Fibroblast of lung (primary cell): ENCODE measurements at regions not wholly inside any gene's neighbourhood (a gene's known extent, or its start where the extent isn't known, plus 50 kb on each side); places are given as distances from the start of the nearest gene placed in this dataset.

Experiments used
- DNase-seq, 2 donors: peaks; one replicate each; pipeline versions ENCODE4 v3.0.0 to v3.0.0-alpha.2; 2010; ENCODE audit warnings: low read depth in 2 of 2
- H2AFZ ChIP-seq: 2 replicates; pipeline ENCODE4 v1.5.1; 2012; ENCODE audit warnings: low read length, control low read depth, inconsistent platforms
- H3K27ac ChIP-seq: 2 replicates; pipeline ENCODE4 v1.5.1; 2011; ENCODE audit warnings: low read length, control low read depth; ENCODE audit not compliant: insufficient read depth
- H3K27me3 ChIP-seq: 2 replicates; pipeline ENCODE4 v1.5.1; 2011; ENCODE audit warnings: mild to moderate bottlenecking, low read length; ENCODE audit not compliant: control insufficient read depth, insufficient read depth
- H3K36me3 ChIP-seq: 2 replicates; pipeline ENCODE4 v1.5.1; 2011; ENCODE audit warnings: low read length; ENCODE audit not compliant: control insufficient read depth, insufficient read depth
- H3K4me1 ChIP-seq: 2 replicates; pipeline ENCODE4 v1.5.1; 2011; ENCODE audit warnings: low read length; ENCODE audit not compliant: control insufficient read depth, insufficient read depth; ENCODE audit errors: extremely low read depth
- H3K4me2 ChIP-seq: 2 replicates; pipeline ENCODE4 v1.5.1; 2011; ENCODE audit warnings: low read length, control low read depth; ENCODE audit not compliant: insufficient read depth; ENCODE audit errors: extremely low read depth
- H3K4me3 ChIP-seq, 4 experiments: fragments of 200-600 bp in 1 of 4; sonication (generic) in 1 of 4; replicated peaks in 1 of 4; 2 replicates each; pipeline ENCODE4 v1.5.1; 2011 to 2016; ENCODE audit warnings: low read length in 4 of 4, low read depth in 3 of 4, mild to moderate bottlenecking in 3 of 4, control low read depth in 2 of 4, inconsistent platforms in 1 of 4, mixed read lengths in 1 of 4; ENCODE audit not compliant: insufficient read depth in 1 of 4; ENCODE audit errors: control extremely low read depth in 1 of 4
- H3K79me2 ChIP-seq: 2 replicates; pipeline ENCODE4 v1.5.1; 2012; ENCODE audit warnings: mild to moderate bottlenecking, low read length, inconsistent platforms; ENCODE audit not compliant: control insufficient read depth, insufficient read depth
- H3K9ac ChIP-seq: 2 replicates; pipeline ENCODE4 v1.5.1; 2011; ENCODE audit warnings: mild to moderate bottlenecking, low read length, control low read depth; ENCODE audit not compliant: insufficient read depth
- H3K9me3 ChIP-seq: 2 replicates; pipeline ENCODE4 v1.5.1; 2012; ENCODE audit warnings: low read depth, low read length; ENCODE audit not compliant: control insufficient read depth, insufficient read depth
- H4K20me1 ChIP-seq: 2 replicates; pipeline ENCODE4 v1.5.1; 2011; ENCODE audit warnings: low read length; ENCODE audit not compliant: control insufficient read depth, insufficient read depth; ENCODE audit errors: extremely low read depth
- EZH2 ChIP-seq: IDR thresholded peaks from 2 replicates; pipeline ENCODE4 v1.5.1; 2012; ENCODE audit warnings: low read length, control low read depth, mild to moderate bottlenecking; ENCODE audit errors: missing control alignments
- TF ChIP-seq, protein P1 (sequence below), 2 donors: IDR thresholded peaks in 1 of 2; conservative IDR thresholded peaks in 1 of 2; 1 replicate in 1 of 2; 2 replicates in 1 of 2; pipeline ENCODE4 v1.5.1; 2011 to 2012; ENCODE audit warnings: low read length in 2 of 2, control low read depth in 1 of 2, inconsistent platforms in 1 of 2, low read depth in 1 of 2, mild to moderate bottlenecking in 1 of 2

DNA sequence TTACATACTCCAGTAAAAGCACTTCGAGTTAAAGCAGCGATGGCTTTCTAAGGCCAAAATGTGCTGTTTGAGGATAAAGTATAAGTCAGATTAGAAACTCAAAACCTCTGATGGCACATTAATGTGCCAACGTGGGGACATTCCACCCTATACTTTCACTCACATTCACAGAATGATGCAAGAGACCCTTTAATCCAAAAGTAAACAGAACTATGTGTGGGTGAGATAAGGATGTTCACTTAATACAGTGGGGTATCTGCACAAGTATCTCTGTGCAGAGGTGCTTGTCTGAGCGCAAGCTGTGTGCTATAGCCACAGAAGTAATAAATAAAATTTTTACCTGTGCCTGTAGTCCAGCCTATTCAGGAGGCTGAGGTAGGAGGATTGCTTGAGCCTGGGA lies 100.3 kb upstream of the CHL1 start:
- Histone ChIP-seq H4K20me1 (no peaks in the 10 kb centered on the region), H3K4me2 (no peak overlapping the region), H3K36me3 (no peaks in the 10 kb centered on the region), H3K27ac (no peak overlapping the region), H3K4me3 (no peak overlapping the region), H2AFZ (no peak overlapping the region), H3K27me3 (no peaks in the 10 kb centered on the region), H3K4me1 (no peaks in the 10 kb centered on the region), H3K79me2 (no peaks in the 10 kb centered on the region), H3K9me3 (no peaks in the 10 kb centered on the region), H3K9ac (no peak overlapping the region)
- DNase-seq: no peak
- TF ChIP-seq, protein P1, sequence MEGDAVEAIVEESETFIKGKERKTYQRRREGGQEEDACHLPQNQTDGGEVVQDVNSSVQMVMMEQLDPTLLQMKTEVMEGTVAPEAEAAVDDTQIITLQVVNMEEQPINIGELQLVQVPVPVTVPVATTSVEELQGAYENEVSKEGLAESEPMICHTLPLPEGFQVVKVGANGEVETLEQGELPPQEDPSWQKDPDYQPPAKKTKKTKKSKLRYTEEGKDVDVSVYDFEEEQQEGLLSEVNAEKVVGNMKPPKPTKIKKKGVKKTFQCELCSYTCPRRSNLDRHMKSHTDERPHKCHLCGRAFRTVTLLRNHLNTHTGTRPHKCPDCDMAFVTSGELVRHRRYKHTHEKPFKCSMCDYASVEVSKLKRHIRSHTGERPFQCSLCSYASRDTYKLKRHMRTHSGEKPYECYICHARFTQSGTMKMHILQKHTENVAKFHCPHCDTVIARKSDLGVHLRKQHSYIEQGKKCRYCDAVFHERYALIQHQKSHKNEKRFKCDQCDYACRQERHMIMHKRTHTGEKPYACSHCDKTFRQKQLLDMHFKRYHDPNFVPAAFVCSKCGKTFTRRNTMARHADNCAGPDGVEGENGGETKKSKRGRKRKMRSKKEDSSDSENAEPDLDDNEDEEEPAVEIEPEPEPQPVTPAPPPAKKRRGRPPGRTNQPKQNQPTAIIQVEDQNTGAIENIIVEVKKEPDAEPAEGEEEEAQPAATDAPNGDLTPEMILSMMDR (conservative IDR thresholded peaks at IDR 0.05 in 1 of 2, IDR thresholded peaks at IDR 0.05 in 1 of 2; ENCODE audit: low read depth in 1 of 2, low read length in 2 of 2): no peak
- TF ChIP-seq EZH2: no peak

DNA sequence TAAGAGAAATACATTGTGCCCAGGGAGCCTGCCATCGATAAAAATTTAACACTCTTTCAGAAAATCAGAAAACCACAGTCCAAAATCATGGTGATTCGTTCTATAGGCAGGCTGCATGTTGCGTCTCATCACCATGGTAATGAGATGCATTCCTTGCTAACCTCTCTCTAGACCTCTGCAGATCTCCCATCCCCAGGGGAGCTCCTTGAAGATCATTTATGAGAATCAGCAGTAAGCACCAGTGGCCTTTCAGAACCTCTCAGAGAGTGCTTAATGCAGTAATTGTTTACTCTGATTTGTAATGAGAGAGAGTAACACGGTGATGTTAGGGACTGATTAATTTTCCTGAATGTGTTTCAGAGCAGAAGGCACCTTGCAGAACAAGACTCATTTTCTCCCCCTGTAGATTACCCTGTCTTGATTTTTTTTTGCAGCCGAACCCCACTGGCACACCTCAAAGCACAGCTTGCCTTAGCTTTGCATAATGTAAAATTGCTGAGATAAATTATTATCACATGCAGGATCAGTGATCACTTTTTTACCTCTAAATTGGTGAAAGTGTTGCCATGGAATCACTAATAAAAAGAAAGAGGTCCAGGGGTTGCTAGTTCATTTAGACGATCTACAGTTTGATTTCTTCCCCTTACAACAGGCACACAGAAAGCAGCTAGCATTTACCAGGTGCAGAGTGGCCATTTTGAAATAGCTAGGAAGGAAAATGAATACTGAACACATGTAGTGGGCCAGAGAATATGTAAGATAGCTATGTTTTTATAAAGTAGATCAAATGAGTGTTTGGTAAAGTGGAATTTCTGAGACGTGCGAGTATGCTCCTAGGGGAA lies 98.9 kb upstream of the CHL1 start:
- Histone ChIP-seq H3K36me3 (no peaks in the 10 kb centered on the region), H4K20me1 (no peaks in the 10 kb centered on the region), H3K4me3 (no peak overlapping the region), H3K4me2 (no peak overlapping the region), H3K9me3 (no peaks in the 10 kb centered on the region), H3K9ac (no peak overlapping the region), H3K79me2 (no peaks in the 10 kb centered on the region), H3K27ac (no peak overlapping the region), H2AFZ (no peak overlapping the region), H3K27me3 (no peaks in the 10 kb centered on the region), H3K4me1 (no peaks in the 10 kb centered on the region)
- DNase-seq: no peak
- no peak for TF ChIP-seq EZH2
- TF ChIP-seq, protein P1 (conservative IDR thresholded peaks at IDR 0.05 in 1 of 2, IDR thresholded peaks at IDR 0.05 in 1 of 2; ENCODE audit: low read depth in 1 of 2, low read length in 2 of 2): no peak

GRCh38 chr3:98259-98654 lies 98.3 kb upstream of the CHL1 start:
- Histone ChIP-seq H3K27ac (no peak overlapping the region), H3K79me2 (no peaks in the 10 kb centered on the region)
- no peak for DNase-seq

More at GRCh38 chr3:98259-98654, 98.3 kb upstream of the CHL1 start:
- Histone ChIP-seq H3K4me3 (no peak overlapping the region), H3K4me1 (no peaks in the 10 kb centered on the region), H3K27me3 (no peaks in the 10 kb centered on the region), H2AFZ (no peak overlapping the region), H3K36me3 (no peaks in the 10 kb centered on the region), H3K9me3 (no peaks in the 10 kb centered on the region), H4K20me1 (no peaks in the 10 kb centered on the region), H3K4me2 (no peak overlapping the region), H3K9ac (no peak overlapping the region)
- TF ChIP-seq, protein P1 (conservative IDR thresholded peaks at IDR 0.05 in 1 of 2, IDR thresholded peaks at IDR 0.05 in 1 of 2; ENCODE audit: low read depth in 1 of 2, low read length in 2 of 2): no peak
- TF ChIP-seq EZH2: no peak
